ENCODE measurements at regions not wholly inside any gene's neighbourhood (a gene's known extent, or its start where the extent isn't known, plus 50 kb on each side); places are given as distances from the start of the nearest gene placed in this dataset.

- TF ChIP-seq CTCF (IDR thresholded peaks at IDR 0.05) = no peak
- TF ChIP-seq POLR2A (IDR thresholded peaks at IDR 0.05) = no peak
Observed at GRCh38 chr9:135183069-135183468, 95.6 kb downstream of the OLFM1 start.
